ENCODE measurements at regions not wholly inside any gene's neighbourhood (a gene's known extent, or its start where the extent isn't known, plus 50 kb on each side); places are given as distances from the start of the nearest gene placed in this dataset.

DNA sequence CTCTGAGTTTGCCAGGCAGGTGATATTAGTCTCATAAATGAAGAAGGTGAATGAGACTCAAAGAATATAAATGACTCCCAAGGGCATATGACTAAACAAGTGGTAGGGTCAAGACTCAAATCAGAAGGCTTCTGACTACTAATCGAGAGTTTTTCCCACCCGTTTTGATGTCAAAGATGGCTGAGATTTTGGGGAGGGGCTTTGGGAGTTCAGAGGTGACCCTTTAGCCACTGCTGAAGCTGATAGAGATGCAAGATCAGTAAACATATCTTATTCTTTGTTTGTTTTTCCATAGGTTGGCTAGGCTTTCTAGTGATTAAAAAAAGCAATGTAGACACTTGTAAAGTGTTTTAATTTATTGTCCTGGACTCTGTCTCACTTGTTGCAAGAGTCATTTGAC is 239.6 kb upstream of the PLEKHG7 start:
- ATAC-seq (no peak), DNase-seq (no peak)

DNA sequence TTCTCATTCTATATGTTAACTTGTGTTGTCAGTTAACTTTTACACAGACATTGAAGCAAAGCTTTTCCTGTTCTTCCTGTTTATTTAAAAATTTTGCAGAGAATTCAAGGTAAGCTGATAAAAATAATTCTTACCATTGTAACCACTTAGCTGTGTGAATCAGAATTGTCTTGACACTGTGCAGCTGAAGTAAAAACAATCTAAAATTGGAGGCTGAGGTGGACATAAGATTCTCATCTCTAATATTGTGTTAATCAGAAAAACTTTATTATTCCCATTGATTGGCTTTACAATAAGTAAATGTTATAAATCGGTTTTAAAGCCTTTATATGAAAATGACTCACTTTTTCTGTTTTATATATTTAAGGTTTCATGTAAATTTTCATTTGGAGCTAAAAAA is 240.3 kb upstream of the PLEKHG7 start:
- no peak for ATAC-seq
- no peak for DNase-seq

DNA sequence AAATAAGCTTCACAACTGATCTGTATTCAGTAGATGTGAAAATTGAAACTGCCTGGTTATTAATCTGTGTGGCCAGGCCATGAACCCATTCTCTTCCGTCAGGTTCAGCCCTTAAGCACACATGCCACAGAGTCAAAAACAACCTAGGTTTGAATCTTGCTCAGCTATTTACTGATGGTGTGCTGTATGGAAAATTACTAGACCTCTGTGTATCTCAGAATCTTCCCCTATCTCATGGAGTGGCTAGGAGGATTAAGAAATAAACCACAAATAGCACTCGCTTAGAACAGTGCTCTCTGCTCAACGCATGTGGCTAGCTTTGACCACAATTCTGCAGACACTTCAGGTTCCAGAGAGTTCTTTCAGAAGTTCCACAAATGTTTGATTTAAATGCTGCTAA is 240.7 kb upstream of the PLEKHG7 start:
- DNase-seq (no peak), ATAC-seq (peak; percentile 84)

DNA sequence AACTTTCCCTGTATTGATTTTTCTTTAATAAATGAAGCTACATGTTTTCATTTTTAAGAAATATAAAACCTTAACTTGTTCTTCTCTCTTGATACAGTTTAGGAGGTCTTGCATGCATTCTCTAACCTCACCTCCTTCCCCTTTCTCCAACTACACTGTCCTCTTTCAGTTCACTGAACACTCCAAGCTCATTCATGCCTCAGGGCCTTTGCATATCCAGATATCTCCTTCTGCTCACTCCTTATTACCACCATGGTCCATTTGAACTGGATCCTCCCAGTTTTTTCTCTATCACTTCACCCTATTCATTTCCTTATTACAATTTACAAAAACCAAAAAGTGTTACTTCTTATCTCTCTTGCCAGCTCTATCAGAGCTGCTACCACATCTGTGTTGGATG is 242.9 kb upstream of the PLEKHG7 start:
- ATAC-seq, result no peak

DNA sequence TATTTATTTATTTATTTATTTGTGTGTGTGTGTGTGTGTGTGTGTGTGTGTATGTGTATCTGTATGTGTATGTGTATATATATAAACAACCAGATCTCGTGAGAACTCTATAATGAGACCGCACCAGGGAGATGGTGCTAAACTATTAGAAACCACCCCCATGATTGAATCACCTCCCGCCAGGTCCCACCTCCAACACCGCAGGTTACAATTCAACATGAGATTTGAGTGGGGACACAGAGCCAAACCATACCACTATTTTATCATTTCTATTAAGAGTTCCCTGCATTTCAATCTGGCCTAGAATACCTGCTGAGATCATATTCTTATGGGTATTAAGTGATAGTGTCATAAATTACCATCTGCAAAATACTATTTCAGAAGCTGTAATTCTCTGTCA is 243.8 kb upstream of the PLEKHG7 start:
- no peak for DNase-seq
- no peak for ATAC-seq

More for the DNA sequence above, 242.9 kb upstream of the PLEKHG7 start:
- DNase-seq, result no peak

DNA sequence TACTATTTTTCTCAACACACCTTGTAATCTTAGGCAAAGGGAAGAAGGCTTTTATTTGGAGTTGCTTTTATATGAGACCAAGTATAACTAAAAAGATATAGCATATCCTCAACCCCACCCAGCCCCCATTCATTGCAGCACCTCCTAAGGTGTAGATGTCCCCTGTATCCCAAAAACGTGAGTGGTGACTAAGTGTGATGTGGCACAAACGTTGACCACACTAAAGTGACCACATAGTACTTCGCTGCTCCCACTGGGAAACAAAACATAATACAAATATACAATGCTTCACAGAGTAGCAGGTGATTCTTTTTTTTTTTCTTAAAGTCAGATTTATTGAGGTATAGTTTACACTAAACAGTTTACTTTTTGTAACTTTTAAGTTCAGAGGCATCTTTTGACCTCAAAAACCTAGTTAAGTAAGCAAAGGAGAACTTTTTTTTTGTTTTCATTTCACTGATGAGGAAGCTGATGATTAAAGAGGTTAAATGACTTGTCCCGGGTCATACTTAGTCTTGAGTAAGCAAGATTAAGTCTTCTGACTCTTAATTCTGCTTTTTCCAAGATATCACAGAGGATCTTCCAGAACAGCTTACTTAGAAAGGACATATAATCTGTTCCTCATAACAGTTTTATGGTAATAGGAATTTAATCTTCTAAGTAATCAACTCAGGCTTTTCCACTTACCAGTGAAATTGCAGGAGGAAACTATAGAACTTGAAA is 245.2 kb upstream of the PLEKHG7 start:
- no peak for ATAC-seq

DNA sequence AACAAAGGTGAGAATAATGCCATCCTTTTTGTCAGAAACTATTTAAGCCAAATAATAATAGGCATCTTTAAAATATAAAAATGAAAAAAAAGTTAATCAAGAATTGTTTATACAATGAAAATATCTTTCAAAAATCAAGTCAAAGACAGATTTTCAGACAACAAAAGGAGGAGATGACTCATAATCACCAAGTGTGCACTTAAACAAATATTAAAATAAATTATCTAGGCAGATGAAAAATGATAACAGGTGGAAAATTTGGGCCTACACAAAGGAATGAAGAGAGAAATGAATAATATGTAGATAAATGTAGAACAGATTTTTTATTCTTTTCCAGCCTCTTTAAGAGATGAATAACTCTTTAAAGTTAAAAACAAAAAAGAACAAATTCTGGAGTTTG is 250.0 kb upstream of the PLEKHG7 start:
- ATAC-seq (no peak), DNase-seq (no peak)

More for the DNA sequence above, 245.2 kb upstream of the PLEKHG7 start:
- DNase-seq, result no peak

DNA sequence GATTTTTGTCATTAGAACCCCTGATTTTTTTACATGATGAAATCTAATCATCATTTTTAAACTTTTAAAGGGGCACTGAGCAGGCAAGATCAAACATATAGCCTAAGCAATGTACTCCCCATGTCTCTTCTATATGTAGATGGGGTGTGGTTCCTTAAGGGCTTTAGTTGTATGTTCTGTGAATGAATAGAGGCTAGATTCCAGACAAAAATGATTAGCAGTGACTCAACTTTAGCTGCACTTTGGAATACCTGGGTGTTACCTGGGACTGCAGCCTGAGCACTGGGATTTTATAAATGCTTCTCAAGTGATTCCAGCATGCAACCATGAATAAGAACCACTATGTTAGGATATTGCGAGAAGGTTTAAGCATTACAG is 256.7 kb upstream of the PLEKHG7 start:
- no peak for DNase-seq
- no peak for ATAC-seq

DNA sequence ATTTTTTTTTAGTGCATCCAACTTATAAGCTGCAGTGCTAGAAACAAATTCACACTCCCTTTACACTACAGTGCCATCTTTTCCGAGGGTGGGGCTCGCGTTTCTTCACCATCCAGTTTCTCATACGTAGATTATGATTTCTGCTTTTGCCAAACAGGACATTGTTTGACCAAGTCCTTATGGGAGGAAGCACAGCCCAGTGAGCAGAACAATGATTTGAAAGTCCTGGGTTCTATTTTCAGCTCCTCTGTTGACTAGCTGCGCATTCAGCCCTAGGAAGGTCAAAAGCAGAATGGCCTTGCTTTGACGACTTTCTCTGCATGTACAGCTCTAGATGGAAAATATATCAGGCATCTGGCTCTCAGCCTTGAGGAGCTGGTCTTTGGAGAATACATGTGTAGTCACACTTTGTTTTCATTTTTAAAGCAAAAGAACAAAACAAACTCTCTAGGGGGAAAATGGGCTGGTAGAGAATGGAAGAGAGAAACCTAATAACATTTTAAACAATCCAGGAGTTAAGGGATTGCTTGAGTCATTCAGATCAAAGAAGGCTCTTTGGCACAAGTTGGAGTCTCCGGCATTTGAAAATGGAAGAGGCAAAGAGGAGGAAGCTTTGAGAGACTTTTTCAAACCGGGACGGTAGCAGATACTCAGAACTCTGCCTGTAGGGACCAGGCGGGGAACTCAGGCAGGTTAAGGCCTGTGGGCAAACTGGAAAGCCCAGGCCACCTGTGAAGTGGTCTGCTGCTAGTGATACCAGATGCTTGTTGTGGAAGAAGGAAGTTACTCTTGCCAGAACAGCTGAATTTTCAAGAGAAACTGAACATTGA is 257.3 kb upstream of the PLEKHG7 start:
- peak; percentile 45 for ATAC-seq
- DNase-seq, result peak; percentile 22

DNA sequence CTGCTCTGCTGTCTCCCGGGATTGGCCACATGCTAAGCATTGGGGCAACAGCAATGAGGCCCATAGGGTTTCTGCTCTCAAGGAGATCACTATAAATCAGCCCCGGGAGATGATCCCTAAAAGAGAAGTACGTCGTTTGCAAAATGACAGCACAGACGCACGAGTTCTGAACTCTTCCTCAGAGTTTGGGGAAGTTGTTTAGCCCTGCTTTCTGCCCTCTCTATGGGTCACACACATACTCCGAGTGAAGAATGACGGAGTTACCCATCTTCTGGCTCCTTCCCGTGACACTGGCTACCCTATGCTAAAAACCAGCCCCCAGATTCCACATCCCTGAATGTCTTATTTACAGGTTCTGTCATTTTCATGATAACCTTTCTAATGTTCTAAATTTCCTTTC is 258.0 kb upstream of the PLEKHG7 start:
- ATAC-seq (no peak), DNase-seq (no peak)

DNA sequence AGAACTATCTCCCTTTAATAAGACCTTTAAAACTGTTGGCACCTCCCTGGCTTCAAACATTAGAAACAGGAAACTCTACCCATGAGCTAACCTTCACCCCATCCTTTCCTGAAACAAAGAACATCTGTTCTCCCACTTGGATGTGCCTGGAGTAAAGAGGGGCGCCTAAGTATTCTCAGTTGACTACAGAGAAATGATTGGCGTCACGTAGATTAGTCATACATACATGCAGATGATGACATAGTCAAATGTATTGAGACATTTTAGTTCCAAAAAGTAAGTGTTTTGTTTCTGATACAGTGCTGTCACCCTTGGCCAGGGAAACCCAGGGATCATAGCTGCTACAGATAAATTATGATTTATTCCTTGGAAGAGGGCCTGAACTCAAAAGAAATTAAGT is 260.0 kb upstream of the PLEKHG7 start:
- ATAC-seq (no peak), DNase-seq (no peak)

DNA sequence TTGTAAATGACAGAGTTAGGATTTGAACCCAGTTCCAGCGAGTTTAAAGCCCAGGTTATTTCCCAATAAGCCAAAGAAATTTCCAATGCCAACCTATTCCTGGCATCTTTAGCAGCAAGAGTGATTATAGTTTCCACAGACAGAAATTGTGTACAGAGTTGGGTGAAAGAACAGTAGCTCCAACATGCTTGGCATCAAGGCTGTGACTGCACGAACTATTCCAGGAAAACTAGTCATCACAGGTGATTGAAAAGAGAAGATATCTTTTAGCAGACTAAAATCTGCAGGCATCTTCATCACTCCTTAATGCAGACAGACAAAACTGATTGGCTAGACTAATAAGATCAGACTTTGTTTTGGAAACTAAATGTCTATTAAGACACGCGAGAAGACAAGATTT is 262.7 kb upstream of the PLEKHG7 start:
- DNase-seq (no peak), ATAC-seq (no peak)

DNA sequence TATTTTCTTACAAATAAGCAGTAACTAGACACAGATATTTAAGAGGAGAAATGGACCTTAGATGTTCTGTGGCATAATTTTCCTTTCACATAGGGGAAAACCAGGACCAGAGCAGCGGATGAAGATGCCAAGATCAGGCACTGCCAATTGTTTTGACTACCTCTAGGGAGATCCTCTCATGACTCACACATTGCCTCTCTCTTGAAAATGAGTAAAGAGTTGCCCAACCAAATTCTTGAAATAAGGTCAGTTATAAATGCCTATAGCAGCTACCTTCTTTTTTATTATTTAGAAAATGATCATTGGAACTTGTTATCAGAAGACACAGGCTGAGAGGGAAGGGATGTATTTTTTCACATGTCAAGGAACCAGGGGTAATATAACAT is 263.4 kb upstream of the PLEKHG7 start:
- ATAC-seq (peak; percentile 51), DNase-seq (no peak)

DNA sequence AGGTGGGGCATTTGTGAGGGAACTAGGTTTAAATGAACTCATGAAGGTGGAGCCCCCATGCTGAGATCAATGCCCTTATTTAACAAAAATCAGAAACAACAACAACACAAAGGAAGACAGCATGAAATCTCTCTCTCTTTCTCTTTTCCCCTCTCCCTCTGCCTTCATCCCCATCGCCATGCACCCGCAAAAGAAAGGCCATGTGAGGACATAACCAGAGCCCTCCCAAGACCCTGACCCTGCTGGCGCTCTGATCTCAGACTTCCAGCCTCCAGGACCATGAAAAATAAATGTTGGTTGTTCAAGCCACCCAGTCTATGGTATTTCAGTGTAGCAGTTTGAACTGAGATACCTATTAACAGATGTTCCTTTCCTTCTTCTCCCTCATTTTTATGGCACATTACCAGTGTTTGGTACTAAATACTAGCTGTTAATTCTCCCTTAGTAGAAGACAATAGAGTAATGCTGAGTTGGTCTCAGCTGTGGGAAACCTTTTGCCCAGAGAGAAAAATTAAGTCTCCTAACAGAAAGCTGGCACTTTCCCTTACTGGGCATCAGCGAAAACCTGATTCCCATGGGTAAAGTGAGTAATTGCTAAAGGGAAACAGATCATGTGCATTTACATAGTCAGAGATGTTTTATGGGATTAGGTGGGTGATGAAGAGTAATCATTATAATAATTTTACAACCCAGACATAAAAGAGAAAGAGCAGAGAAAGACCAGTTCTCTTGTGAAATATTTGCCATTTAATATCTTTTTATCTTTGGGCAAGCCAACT is 264.0 kb upstream of the PLEKHG7 start:
- ATAC-seq (no peak), DNase-seq (no peak)

DNA sequence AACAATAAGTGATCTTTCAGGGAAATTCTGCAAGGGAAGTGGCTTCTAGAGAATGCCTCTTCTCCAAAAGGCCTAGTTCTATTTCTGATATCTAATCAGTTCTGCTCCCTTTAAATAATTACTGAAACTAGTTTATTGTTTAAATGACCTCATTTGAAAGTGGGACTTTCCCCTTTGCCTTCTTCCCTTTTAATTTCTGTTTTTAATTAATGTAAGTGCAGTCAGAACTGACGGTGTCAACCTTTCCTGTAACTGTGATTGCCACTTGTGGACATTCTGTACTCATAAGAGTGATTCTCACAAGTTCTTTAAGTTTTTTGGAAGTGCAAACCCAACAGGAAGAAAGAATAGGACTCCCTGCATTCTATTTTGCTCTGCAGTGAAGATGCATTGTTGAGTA is 265.3 kb upstream of the PLEKHG7 start:
- ATAC-seq (no peak), DNase-seq (no peak)

DNA sequence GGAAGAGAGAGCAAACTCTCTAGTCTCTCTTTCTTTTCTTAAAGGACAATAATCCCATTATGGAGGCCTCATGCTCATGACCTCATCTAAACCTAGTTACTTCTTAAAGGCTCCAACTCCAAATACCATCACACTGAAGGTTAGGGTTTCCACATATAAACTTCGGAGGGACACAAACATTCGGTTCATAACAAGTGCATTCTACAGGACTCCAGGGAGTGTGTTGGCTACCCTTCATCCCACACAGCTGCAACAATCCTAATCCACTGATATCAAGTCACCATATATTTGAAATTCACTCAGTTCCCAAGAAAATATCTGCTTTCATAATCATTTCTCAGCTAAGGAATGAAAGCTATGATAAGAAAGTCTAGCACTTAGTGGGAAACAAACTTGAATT is 265.9 kb upstream of the PLEKHG7 start:
- no peak for DNase-seq
- no peak for ATAC-seq

DNA sequence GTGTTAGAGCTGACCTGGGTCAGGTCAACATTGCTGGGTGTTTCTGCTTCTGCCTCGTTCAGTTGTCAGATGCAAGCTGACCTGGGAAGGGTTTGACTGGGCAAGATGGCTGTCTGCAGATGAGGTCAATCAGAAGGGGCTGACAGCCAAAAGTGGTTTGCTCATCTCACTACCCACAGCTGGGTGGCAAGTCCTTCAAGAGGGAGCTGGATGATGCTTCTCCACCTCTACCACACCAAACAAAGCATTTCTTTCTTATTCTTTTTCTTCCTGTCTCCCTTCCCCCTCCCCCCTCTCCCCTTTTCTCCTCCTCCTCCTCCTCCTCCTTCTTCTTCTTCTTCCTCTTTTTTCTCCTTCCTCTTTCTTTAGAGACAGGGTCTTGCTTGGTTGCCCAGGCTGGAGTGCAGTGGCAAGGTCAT is 268.2 kb upstream of the PLEKHG7 start:
- DNase-seq (no peak), ATAC-seq (peak; percentile 38)

DNA sequence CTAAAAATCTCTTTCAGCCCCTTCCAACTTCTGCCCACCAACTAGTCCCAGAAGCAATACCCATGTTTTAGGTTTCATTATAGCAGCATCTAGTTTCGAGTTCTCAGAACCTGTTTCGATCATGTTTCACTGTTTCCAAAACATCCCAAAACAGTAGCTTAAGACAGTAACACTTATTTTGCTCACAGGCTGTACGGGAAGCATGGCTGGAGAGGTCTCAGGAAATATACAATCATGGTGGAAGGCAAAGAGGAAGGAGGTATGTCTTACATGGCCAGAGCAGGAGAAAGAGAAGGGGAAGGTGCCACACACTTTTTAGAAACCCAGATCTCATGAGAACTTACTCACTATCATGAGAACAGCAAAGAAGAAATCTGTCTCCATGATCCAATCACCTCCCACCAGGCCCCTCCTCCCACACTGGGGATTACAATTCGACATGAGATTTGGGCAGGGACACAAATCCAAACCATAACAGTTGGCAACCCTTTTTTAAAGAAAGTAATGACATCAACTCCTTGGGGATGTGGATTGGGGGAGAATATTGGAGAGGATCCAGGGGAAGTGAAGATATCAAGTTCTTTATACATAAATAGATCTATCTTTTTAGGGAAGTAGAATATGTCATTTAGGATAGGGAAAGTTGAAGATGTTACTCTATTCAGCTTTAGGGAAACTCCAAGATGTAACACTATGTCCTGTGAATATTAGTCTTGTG is 269.9 kb upstream of the PLEKHG7 start:
- no peak for ATAC-seq
- no peak for DNase-seq

DNA sequence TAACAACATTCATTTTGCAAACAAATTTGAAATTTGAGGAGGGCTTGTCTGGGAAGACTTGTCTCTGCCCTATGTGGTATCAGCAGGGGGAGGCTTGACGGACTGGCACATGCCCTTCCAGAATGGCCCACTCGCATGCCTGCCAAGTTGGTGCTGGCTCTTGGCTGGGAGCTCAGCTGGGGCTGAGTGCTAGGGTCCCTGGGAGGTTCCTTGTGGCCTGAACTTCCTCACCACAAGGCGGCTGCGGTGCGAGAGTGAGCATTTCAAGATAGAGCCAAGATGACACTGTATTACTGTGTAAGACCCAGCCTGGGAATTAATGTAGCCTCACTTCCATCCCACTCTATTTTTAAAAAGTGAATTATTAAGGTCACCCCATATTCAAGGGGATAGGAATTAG is 271.6 kb upstream of the PLEKHG7 start:
- DNase-seq (peak; percentile 45), ATAC-seq (peak; percentile 78)

DNA sequence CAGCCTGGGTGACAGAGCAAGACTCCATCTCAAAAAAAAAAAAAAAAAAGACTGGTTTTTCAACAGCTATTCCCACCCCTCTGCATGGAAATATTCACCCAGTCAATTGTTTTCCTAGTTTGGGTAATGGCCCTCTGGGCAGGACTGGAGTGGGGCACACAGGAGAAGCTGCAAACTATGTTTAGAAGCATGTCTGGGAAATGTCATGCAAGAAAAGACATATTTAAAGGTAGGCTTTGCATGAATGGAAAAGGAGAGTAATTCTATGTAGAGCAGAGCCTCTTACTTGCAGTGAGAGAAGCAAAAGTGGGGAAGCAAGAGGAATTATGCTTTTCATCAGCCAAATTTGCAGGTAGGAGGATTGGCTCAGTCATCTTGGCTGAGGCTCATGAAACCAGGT is 276.5 kb upstream of the PLEKHG7 start:
- DNase-seq (no peak), ATAC-seq (no peak)

DNA sequence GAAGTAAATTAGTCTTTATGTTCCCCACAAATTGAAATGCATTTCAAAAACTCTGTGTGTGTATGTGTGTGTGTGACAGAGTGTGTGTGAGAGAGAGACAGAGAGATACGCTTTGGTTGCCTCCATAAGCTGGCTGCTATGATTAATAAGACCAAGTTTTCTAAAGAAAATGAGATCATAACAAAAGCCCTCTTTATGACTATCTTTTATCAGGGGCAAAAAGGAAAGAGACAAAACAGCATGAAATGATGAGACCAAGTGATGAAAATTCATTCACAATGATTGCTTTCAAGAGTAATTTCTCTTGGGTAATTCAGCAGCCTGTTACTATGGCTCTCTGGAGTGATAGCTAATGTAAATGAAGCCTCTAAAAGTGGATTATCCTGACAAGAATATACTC is 277.6 kb upstream of the PLEKHG7 start:
- DNase-seq (no peak), ATAC-seq (no peak)

DNA sequence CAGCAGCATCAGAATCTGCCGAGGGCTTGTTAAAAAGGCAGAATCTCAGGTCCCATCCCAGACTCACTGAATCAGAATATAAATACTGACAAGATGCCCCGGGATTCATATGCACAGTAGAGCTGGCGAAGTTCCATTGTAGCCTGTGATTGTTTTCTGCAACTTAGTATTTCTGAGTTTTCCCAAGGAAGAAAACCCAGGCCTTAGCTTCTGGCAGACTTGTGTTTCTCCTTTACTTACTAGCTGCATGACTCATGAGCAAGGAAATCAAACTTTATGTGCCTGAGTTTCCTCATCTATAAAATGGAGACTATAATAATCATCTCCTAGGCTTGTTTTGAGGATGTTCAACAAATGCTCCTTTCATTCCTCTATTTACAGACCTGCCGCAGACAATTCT is 278.5 kb upstream of the PLEKHG7 start:
- ATAC-seq, result no peak
- no peak for DNase-seq

Measured in stimulated activated naive CD8-positive, alpha-beta T cell treated with anti-CD3 and anti-CD28 coated beads, Interleukin-15, Interleukin-2, amounts not matched to agents 100 U/mL and 50 U/mL, for 24 hours (primary cell).